Tibial nerve (tissue), 4 donors: ENCODE measurements at regions not wholly inside any gene's neighbourhood (a gene's known extent, or its start where the extent isn't known, plus 50 kb on each side); places are given as distances from the start of the nearest gene placed in this dataset.

ENCODE experiments used
- DNase-seq, 2 donors: peaks; one replicate each; pipeline ENCODE4 v3.0.0-alpha.2; 2019; ENCODE audit warnings: low spot score in 2 of 2
- H3K27ac ChIP-seq, 4 donors: fragments of 200-600 bp; sonication (generic) in 3 of 4; one replicate each; pipeline ENCODE4 v1.5.1; 2017 to 2019; ENCODE audit warnings: mild to moderate bottlenecking in 1 of 4
- H3K27me3 ChIP-seq, 2 donors: fragments of 200-600 bp; sonication (generic) in 1 of 2; one replicate each; pipeline versions ENCODE4 v1.5.1 to v1.6.0; 2017 to 2019
- H3K36me3 ChIP-seq, 3 donors: fragments of 200-600 bp; sonication (generic); one replicate each; pipeline ENCODE4 v1.5.1; 2018 to 2019
- H3K4me1 ChIP-seq, 4 donors: fragments of 200-600 bp; sonication (generic) in 3 of 4; one replicate each; pipeline ENCODE4 v1.5.1; 2017 to 2019
- H3K4me3 ChIP-seq, 4 donors: fragments of 200-600 bp; sonication (generic) in 3 of 4; one replicate each; pipeline ENCODE4 v1.5.1; 2017 to 2019; ENCODE audit warnings: mild to moderate bottlenecking in 1 of 4, moderate library complexity in 1 of 4
- H3K9me3 ChIP-seq, 4 donors: fragments of 200-600 bp; sonication (generic) in 3 of 4; one replicate each; pipeline ENCODE4 v1.5.1; 2017 to 2019
- CTCF ChIP-seq, 5 experiments: fragments of 200-600 bp in 3 of 5; fragments of 450-650 bp in 2 of 5; sonication (generic) in 3 of 5; IDR thresholded peaks; one replicate each; pipeline ENCODE4 v1.5.1; 2016 to 2019; ENCODE audit warnings: antibody characterized with exemption in 5 of 5, mild to moderate bottlenecking in 3 of 5, moderate library complexity in 2 of 5
- EP300 ChIP-seq, 2 donors: sonication (generic); formaldehyde crosslinking; IDR thresholded peaks; one replicate each; pipeline ENCODE4 v1.6.1; 2017; ENCODE audit warnings: antibody characterized with exemption in 2 of 2, mild to moderate bottlenecking in 1 of 2
- POLR2A ChIP-seq, 2 donors: fragments of 450-650 bp; IDR thresholded peaks; one replicate each; pipeline ENCODE4 v1.6.1; 2017; ENCODE audit warnings: antibody characterized with exemption in 2 of 2, mild to moderate bottlenecking in 2 of 2, moderate library complexity in 2 of 2
- WGBS, 2 donors: methylation state at CpG; one replicate each; pipeline ENCODE4 v1.1.5; 2018; 5-methylcytosine and 5-hydroxymethylcytosine counted together

GRCh38 chr5:122228728-122229392, 83.2 kb upstream of the SNCAIP start:
- Histone ChIP-seq H3K27me3 (no peaks in the 10 kb centered on the region), H3K4me3 (no peak overlapping the region), H3K27ac (no peak overlapping the region), H3K4me1 (no peaks in the 10 kb centered on the region), H3K36me3 (no peaks in the 10 kb centered on the region), H3K9me3 (peaks cover 0 to 13% (median 0%) of the 10 kb centered on the region in 4 donors)
- 86 to 87% methylated on average over 11 of the region's 11 CpGs for WGBS, 2 donors
- TF ChIP-seq EP300 (IDR thresholded peaks at IDR 0.05) (no peak), CTCF (IDR thresholded peaks at IDR 0.05) (no peak), POLR2A (IDR thresholded peaks at IDR 0.05) (no peak)
- no peak for DNase-seq

GRCh38 chr5:122229551-122229950, 82.5 kb upstream of the SNCAIP start:
- DNase-seq, result no peak

GRCh38 chr5:122236270-122237040, 75.6 kb upstream of the SNCAIP start:
- DNase-seq, result no peak
- Histone ChIP-seq H3K9me3 (no peaks in the 10 kb centered on the region), H3K36me3 (no peaks in the 10 kb centered on the region), H3K27me3 (no peaks in the 10 kb centered on the region), H3K27ac (no peak overlapping the region), H3K4me1 (no peaks in the 10 kb centered on the region), H3K4me3 (no peak overlapping the region)
- WGBS, 2 donors, result 62 to 68% methylated on average over 2 of the region's 2 CpGs
- TF ChIP-seq CTCF (IDR thresholded peaks at IDR 0.05) (no peak), POLR2A (IDR thresholded peaks at IDR 0.05) (no peak), EP300 (IDR thresholded peaks at IDR 0.05) (no peak)

More at GRCh38 chr5:122229551-122229950, 82.5 kb upstream of the SNCAIP start:
- no peaks in the 10 kb centered on the region for H3K36me3 ChIP-seq
- H3K27me3 ChIP-seq, result no peaks in the 10 kb centered on the region
- no peak overlapping the region for H3K4me3 ChIP-seq
- H3K4me1 ChIP-seq, result no peaks in the 10 kb centered on the region
- no peak overlapping the region for H3K27ac ChIP-seq
- WGBS, 2 donors, result 92 to 93% methylated on average over 5 of the region's 5 CpGs
- no peak for TF ChIP-seq CTCF (IDR thresholded peaks at IDR 0.05)
- no peak for TF ChIP-seq EP300 (IDR thresholded peaks at IDR 0.05)
- TF ChIP-seq POLR2A (IDR thresholded peaks at IDR 0.05), result no peak
- peaks cover 0 to 6% (median 0%) of the 10 kb centered on the region in 4 donors for H3K9me3 ChIP-seq

DNA sequence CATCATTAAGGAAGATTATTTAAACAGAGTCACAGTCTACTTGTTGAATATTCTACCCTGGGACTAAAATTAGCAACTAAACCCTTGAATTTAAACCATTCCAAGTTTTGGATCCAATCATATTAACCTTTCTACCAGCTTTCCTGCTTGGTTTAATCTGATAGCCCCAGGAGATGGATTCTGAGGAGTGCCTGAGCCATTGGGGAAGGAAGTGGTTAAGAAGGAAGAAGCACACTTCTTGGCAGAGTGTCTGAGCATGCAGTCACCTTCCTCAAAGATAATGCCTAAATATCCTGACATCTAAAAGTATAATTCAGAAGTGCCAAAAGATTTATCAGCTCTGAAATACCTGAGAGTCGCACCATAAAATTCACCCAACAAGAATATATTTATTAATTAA, 74.1 kb upstream of the SNCAIP start:
- Histone ChIP-seq H3K27ac (no peak overlapping the region), H3K27me3 (no peaks in the 10 kb centered on the region), H3K36me3 (no peaks in the 10 kb centered on the region), H3K4me1 (no peaks in the 10 kb centered on the region), H3K9me3 (no peaks in the 10 kb centered on the region), H3K4me3 (no peak overlapping the region)
- no peak for TF ChIP-seq CTCF (IDR thresholded peaks at IDR 0.05)
- no peak for TF ChIP-seq POLR2A (IDR thresholded peaks at IDR 0.05)
- no peak for TF ChIP-seq EP300 (IDR thresholded peaks at IDR 0.05)
- 80 to 83% methylated on average over 1 of the region's 1 CpG for WGBS, 2 donors
- DNase-seq, result no peak

- WGBS, 2 donors, result 32 to 59% methylated on average over 3 to 4 of the region's 4 CpGs
Measured at GRCh38 chr5:122252319-122252718, 59.7 kb upstream of the SNCAIP start.

More at GRCh38 chr5:122252319-122252718, 59.7 kb upstream of the SNCAIP start:
- Histone ChIP-seq H3K36me3 (no peaks in the 10 kb centered on the region), H3K9me3 (peaks cover 0 to 33% (median 7%) of the 10 kb centered on the region in 4 donors), H3K27me3 (no peaks in the 10 kb centered on the region), H3K27ac (no peak overlapping the region), H3K4me1 (no peaks in the 10 kb centered on the region), H3K4me3 (no peak overlapping the region)
- TF ChIP-seq POLR2A (IDR thresholded peaks at IDR 0.05) (no peak), CTCF (IDR thresholded peaks at IDR 0.05) (no peak), EP300 (IDR thresholded peaks at IDR 0.05) (no peak)
- no peak for DNase-seq
